ENCODE measurements at regions not wholly inside any gene's neighbourhood (a gene's known extent, or its start where the extent isn't known, plus 50 kb on each side); places are given as distances from the start of the nearest gene placed in this dataset.

DNA sequence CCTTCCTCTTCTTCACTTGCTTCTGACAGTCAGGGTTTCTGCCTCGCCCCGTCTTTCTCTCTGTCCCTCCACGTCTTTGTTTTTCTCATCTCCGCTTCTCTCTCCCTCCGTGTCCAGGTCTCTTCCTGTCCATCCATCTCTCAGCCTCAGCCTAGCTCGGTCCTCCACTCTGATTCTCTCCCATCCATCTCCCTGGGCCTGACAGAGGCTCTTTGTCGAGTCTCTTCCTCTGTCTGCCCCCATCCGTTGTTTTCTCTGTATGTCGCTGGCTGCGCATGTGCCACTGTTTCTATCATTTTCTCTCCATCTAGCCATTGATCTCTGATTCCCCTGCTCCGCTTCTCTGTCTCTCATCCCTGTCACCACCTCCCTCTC, 328.9 kb upstream of the TBX3 start (continued):
- TF ChIP-seq, protein P1, sequence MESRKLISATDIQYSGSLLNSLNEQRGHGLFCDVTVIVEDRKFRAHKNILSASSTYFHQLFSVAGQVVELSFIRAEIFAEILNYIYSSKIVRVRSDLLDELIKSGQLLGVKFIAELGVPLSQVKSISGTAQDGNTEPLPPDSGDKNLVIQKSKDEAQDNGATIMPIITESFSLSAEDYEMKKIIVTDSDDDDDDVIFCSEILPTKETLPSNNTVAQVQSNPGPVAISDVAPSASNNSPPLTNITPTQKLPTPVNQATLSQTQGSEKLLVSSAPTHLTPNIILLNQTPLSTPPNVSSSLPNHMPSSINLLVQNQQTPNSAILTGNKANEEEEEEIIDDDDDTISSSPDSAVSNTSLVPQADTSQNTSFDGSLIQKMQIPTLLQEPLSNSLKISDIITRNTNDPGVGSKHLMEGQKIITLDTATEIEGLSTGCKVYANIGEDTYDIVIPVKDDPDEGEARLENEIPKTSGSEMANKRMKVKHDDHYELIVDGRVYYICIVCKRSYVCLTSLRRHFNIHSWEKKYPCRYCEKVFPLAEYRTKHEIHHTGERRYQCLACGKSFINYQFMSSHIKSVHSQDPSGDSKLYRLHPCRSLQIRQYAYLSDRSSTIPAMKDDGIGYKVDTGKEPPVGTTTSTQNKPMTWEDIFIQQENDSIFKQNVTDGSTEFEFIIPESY (IDR thresholded peaks at IDR 0.05; ENCODE audit: extremely low read depth, insufficient replicate concordance, low read length): no peak
- no peak for TF ChIP-seq SP1 (IDR thresholded peaks at IDR 0.05; ENCODE audit: low read depth)
- no peak for TF ChIP-seq JUND (IDR thresholded peaks at IDR 0.05)

DNA sequence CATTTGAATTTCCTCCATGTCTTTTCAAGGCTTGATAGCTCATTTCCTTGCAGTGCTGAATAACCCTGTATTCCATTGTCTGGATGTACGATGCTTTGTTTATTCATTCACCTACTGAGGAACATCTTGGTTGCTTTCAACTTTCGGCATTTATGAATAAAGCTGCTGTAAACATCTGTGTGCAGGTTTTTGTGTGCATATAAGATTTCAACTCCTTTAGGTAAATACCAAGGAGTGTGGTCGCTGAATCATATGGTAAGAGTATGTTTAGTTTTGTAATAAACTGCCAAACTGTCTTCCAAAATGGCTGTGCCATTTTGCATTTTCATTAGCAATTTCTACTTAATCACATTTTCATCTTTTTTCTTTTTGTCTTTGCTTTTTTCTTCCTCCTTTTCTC, 327.7 kb upstream of the TBX3 start:
- ChIA-PET POLR2A (no interaction called here), CTCF (no interaction called here), RAD21 (ENCODE audit: low non-redundant PET in 1 of 2, low total read pairs in 2 of 2, uncharacterized antibody in 2 of 2, unreplicated experiment in 2 of 2) (no interaction called here)
- Histone ChIP-seq H3K79me2 (ENCODE audit: insufficient read depth, low read length) (no peaks in the 10 kb centered on the region), H3K9ac (ENCODE audit: low read length) (no peak overlapping the region), H3K9me3 (ENCODE audit: control insufficient read depth in 1 of 2, insufficient read depth in 1 of 2, low read depth in 1 of 2, low read length in 2 of 2) (no peaks in the 10 kb centered on the region), H3K4me3 (replicated peaks in 1 of 2; ENCODE audit: low read depth in 1 of 2, low read length in 2 of 2) (no peak overlapping the region), H3K4me1 (ENCODE audit: control insufficient read depth in 1 of 2, insufficient read depth in 2 of 2, low read length in 2 of 2) (no peaks in the 10 kb centered on the region), H3K4me2 (ENCODE audit: low read length) (no peak overlapping the region), H3K9me2 (ENCODE audit: insufficient read depth) (no peaks in the 10 kb centered on the region), H3K27me3 (ENCODE audit: insufficient read depth, low read length) (peaks cover 26% of the 10 kb centered on the region; the same call in 1 of the 2 replicates), H2AFZ (ENCODE audit: low read depth, low read length, poor library complexity, severe bottlenecking) (no peak overlapping the region), H4K20me1 (ENCODE audit: insufficient read depth) (no peaks in the 10 kb centered on the region), H3K36me3 (ENCODE audit: control insufficient read depth in 1 of 2, insufficient read depth in 2 of 2, low read length in 2 of 2) (no peaks in the 10 kb centered on the region), H3K27ac (ENCODE audit: low read depth, low read length) (no peak overlapping the region)
- ATAC-seq (no peak), DNase-seq (ENCODE audit: low read depth, low spot score) (no peak)
- intact Hi-C loops (cut with micrococcal nuclease): no loop called here
- TF ChIP-seq, protein P2, sequence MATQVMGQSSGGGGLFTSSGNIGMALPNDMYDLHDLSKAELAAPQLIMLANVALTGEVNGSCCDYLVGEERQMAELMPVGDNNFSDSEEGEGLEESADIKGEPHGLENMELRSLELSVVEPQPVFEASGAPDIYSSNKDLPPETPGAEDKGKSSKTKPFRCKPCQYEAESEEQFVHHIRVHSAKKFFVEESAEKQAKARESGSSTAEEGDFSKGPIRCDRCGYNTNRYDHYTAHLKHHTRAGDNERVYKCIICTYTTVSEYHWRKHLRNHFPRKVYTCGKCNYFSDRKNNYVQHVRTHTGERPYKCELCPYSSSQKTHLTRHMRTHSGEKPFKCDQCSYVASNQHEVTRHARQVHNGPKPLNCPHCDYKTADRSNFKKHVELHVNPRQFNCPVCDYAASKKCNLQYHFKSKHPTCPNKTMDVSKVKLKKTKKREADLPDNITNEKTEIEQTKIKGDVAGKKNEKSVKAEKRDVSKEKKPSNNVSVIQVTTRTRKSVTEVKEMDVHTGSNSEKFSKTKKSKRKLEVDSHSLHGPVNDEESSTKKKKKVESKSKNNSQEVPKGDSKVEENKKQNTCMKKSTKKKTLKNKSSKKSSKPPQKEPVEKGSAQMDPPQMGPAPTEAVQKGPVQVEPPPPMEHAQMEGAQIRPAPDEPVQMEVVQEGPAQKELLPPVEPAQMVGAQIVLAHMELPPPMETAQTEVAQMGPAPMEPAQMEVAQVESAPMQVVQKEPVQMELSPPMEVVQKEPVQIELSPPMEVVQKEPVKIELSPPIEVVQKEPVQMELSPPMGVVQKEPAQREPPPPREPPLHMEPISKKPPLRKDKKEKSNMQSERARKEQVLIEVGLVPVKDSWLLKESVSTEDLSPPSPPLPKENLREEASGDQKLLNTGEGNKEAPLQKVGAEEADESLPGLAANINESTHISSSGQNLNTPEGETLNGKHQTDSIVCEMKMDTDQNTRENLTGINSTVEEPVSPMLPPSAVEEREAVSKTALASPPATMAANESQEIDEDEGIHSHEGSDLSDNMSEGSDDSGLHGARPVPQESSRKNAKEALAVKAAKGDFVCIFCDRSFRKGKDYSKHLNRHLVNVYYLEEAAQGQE (IDR thresholded peaks at IDR 0.05; ENCODE audit: low read depth): no peak
- TF ChIP-seq EZH2phosphoT487 (IDR thresholded peaks at IDR 0.05; ENCODE audit: borderline replicate concordance): no peak
- no peak for TF ChIP-seq RAD21 (IDR thresholded peaks at IDR 0.05; ENCODE audit: low read depth)
- TF ChIP-seq, protein P1 (IDR thresholded peaks at IDR 0.05; ENCODE audit: extremely low read depth, insufficient replicate concordance, low read length): no peak
- TF ChIP-seq, protein P3, sequence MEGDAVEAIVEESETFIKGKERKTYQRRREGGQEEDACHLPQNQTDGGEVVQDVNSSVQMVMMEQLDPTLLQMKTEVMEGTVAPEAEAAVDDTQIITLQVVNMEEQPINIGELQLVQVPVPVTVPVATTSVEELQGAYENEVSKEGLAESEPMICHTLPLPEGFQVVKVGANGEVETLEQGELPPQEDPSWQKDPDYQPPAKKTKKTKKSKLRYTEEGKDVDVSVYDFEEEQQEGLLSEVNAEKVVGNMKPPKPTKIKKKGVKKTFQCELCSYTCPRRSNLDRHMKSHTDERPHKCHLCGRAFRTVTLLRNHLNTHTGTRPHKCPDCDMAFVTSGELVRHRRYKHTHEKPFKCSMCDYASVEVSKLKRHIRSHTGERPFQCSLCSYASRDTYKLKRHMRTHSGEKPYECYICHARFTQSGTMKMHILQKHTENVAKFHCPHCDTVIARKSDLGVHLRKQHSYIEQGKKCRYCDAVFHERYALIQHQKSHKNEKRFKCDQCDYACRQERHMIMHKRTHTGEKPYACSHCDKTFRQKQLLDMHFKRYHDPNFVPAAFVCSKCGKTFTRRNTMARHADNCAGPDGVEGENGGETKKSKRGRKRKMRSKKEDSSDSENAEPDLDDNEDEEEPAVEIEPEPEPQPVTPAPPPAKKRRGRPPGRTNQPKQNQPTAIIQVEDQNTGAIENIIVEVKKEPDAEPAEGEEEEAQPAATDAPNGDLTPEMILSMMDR (IDR thresholded peaks at IDR 0.05 in 2 of 3, conservative IDR thresholded peaks at IDR 0.05 in 1 of 3; ENCODE audit: borderline replicate concordance in 1 of 3, insufficient read depth in 1 of 3, low read depth in 2 of 3, low read length in 2 of 3): no peak
- TF ChIP-seq SIN3A (IDR thresholded peaks at IDR 0.05; ENCODE audit: low read depth): no peak
- BruUV-seq (replicated peaks): no TSS peak

All from HCT116 (cell line).